A204.1 (cell line): ENCODE measurements at regions not wholly inside any gene's neighbourhood (a gene's known extent, or its start where the extent isn't known, plus 50 kb on each side); places are given as distances from the start of the nearest gene placed in this dataset.

Experiments used
- FAIRE-seq: peaks from 2 replicates; lab custom pipeline; 2012; peaks lifted over from hg19 to GRCh38; lab: Jason Lieb, UNC

- no peak for FAIRE-seq
Observed at GRCh38 chr5:158436271-158437065, 577.5 kb upstream of the CLINT1 start.

- FAIRE-seq: no peak
Observed at GRCh38 chr5:158435161-158435616, 576.2 kb upstream of the CLINT1 start.

GRCh38 chr5:158434749-158435148 lies 575.8 kb upstream of the CLINT1 start:
- FAIRE-seq: no peak

- no peak for FAIRE-seq
Observed at GRCh38 chr5:158433634-158434033, 574.7 kb upstream of the CLINT1 start.

- no peak for FAIRE-seq
Observed at GRCh38 chr5:158431369-158432029, 572.6 kb upstream of the CLINT1 start.

GRCh38 chr5:158430798-158431167 lies 571.8 kb upstream of the CLINT1 start:
- FAIRE-seq: no peak

- no peak for FAIRE-seq
Observed at GRCh38 chr5:158430166-158430797, 571.3 kb upstream of the CLINT1 start.

- FAIRE-seq: no peak
Observed at GRCh38 chr5:158429564-158429963, 570.6 kb upstream of the CLINT1 start.

GRCh38 chr5:158423623-158424200 lies 564.8 kb upstream of the CLINT1 start:
- FAIRE-seq: no peak

GRCh38 chr5:158422653-158423515 lies 563.9 kb upstream of the CLINT1 start:
- FAIRE-seq: no peak

- FAIRE-seq: no peak
Observed at GRCh38 chr5:158421319-158421718, 562.4 kb upstream of the CLINT1 start.

- FAIRE-seq: no peak
Observed at GRCh38 chr5:158419186-158419585, 560.2 kb upstream of the CLINT1 start.

GRCh38 chr5:158414780-158415179 lies 555.8 kb upstream of the CLINT1 start:
- no peak for FAIRE-seq

GRCh38 chr5:158414333-158414762 lies 555.4 kb upstream of the CLINT1 start:
- no peak for FAIRE-seq

GRCh38 chr5:158413122-158413680 lies 554.3 kb upstream of the CLINT1 start:
- FAIRE-seq: no peak

GRCh38 chr5:158410976-158411375 lies 552.0 kb upstream of the CLINT1 start:
- FAIRE-seq: no peak

- FAIRE-seq: no peak
Observed at GRCh38 chr5:158409507-158409906, 550.6 kb upstream of the CLINT1 start.

GRCh38 chr5:158407824-158408195 lies 548.9 kb upstream of the CLINT1 start:
- FAIRE-seq: no peak

GRCh38 chr5:158406884-158407823 lies 548.2 kb upstream of the CLINT1 start:
- FAIRE-seq: no peak
